ENCODE measurements at regions not wholly inside any gene's neighbourhood (a gene's known extent, or its start where the extent isn't known, plus 50 kb on each side); places are given as distances from the start of the nearest gene placed in this dataset.
"Not testable (repeated sequence)": the region's sequence is repeated elsewhere in the genome, so short reads cannot be mapped to it uniquely, and the experiment has no call there.

GRCh38 chr16:31745098-31745497 lies 128.5 kb upstream of the ZNF267 start:
- DNase-seq (ENCODE audit: low read depth in 2 of 2): not testable (repeated sequence)

DNA sequence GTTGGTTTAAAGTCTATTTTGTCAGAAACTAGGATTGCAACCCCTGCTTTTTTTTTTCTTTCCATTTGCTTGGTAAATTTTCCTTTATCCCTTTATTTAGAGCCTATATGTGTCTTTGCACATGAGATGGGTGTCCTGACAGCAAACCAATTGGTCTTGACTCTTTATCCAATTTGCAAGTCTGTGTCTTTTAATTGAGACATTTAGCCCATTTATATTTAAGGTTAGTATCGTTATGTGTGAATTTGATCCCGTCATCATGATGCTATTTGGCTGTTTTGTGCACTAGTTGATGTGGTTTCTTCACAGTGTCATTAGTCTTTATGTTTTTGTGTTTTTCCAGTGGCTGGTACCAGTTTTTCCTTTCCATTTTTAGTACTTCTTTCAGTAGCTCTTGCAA lies 127.7 kb upstream of the ZNF267 start:
- DNase-seq (ENCODE audit: low read depth in 2 of 2): no peak

DNA sequence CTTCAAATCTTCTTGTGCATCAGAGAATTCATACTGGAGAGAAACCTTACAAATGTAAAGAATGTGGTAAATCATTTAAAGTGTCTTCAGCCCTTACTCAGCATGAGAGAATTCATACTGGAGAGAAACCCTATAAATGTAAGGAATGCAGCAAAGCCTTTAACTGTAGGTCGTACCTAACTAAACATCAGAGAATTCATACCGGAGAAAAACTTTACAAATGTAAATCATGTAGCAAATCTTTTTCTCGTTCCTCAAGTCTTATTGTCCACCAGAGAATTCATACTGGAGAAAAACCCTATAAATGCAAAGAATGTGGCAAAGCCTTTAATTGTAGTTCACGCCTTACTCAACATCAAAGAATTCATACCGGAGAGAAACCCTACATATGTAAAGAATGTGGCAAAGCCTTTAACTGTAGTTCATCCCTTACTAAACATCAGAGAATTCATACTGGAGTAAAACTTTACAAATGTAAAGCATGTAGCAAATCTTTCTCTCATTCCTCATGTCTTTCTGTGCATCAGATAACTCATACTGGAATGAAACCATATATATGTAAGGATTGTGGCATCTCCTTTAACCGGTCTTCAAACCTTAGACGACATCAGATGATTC lies 118.5 kb upstream of the ZNF267 start:
- no peak for DNase-seq (ENCODE audit: low read depth in 2 of 2)

DNA sequence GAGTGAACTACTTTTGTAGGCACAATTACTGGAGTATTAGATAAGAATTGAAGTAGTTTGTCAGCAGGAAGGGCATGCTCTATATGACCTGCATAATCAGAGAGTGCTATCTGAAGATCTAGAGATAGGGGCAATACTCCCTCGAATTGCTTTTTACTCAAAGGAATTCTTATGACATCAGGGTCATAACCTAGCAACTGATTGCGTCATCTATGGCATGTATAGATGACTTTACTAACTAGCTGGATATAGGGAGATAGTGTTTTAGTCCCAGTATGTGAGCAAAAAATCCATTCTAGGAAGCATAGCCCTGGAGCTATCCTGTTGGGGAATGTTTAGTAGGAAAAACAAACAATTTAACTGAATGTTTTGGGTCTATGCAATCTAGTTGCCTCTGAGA lies 109.5 kb upstream of the ZNF267 start:
- no peak for DNase-seq (ENCODE audit: low read depth in 2 of 2)

- no peak for DNase-seq (ENCODE audit: low read depth in 2 of 2)
Measured at GRCh38 chr16:31767267-31767666, 106.3 kb upstream of the ZNF267 start.

DNA sequence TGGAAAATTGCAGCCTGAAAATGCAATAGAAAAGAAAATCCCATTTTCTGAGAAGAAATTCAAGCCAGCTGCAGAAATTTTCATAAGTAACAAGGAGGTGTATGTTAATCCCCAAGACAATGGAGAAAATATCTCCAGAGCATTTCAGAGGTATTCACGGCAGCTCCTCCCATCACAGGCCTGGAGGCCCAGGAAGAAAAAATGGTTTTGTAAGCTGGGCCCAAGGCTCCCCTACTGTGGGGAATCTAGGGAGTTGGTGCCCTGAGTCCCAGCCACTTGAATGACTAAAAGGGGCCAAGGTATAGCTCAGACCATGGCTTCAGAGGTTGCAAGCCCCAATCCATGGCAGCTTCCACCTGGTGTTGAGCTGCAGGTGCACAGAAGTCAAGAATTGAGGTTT lies 93.3 kb upstream of the ZNF267 start:
- no peak for DNase-seq (ENCODE audit: low read depth in 2 of 2)

DNA sequence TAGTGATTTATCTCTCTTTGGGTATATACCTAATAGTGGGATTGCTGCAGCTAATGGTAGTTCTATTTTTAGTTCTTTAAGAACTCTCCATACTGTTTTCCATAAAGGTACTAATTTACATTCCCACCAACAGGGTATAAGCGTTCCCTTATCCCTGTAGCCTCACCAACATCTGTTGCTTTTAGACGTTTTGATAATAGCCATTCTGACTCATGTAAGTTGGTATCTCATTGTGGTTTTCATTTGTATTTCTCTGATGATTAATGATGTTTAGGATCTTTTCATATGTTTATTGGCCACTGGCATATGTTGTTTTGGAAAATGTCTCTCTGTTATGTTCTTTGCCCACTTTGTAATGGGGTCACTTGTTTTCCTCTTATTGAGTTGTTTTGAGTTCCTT lies 88.5 kb upstream of the ZNF267 start:
- no peak for DNase-seq (ENCODE audit: low read depth in 2 of 2)

- no peak for DNase-seq (ENCODE audit: low read depth in 2 of 2)
Measured at GRCh38 chr16:31807086-31807485, 66.5 kb upstream of the ZNF267 start.

- DNase-seq (ENCODE audit: low read depth in 2 of 2): no peak
Measured at GRCh38 chr16:31810863-31811262, 62.7 kb upstream of the ZNF267 start.

- DNase-seq (ENCODE audit: low read depth in 2 of 2): not testable (repeated sequence)
Measured at GRCh38 chr16:31816141-31816540, 57.5 kb upstream of the ZNF267 start.

DNA sequence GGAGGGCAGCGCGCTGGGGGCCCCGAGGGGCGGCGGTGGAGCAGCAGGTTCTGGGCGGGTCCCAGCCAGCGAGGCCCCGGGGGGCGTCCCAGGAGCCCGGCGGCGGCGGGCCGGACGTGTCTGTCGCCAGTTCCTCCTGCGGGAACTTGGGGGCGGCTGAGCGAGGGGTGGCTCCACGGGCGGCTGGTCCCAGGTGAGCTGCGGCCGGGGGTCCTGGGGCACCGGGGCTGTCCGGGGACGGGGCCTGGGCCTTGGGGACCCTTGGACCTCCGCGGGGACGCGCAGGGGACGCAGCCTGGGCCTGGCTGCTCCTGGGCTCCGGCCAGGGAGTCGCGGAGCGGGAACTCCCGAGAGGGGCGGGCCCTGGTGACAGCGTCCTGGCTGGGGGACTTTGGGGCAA lies 54.2 kb upstream of the ZNF267 start:
- DNase-seq (ENCODE audit: low read depth in 2 of 2): no peak

- no peak for DNase-seq (ENCODE audit: low read depth in 2 of 2)
Measured at GRCh38 chr16:31819948-31820347, 53.7 kb upstream of the ZNF267 start.

Data from stimulated activated CD8-positive, alpha-beta memory T cell treated with anti-CD3 and anti-CD28 coated beads, Interleukin-7, amount 100 ng/mL, for 1 hour (primary cell).